ENCODE measurements at regions not wholly inside any gene's neighbourhood (a gene's known extent, or its start where the extent isn't known, plus 50 kb on each side); places are given as distances from the start of the nearest gene placed in this dataset.

DNA sequence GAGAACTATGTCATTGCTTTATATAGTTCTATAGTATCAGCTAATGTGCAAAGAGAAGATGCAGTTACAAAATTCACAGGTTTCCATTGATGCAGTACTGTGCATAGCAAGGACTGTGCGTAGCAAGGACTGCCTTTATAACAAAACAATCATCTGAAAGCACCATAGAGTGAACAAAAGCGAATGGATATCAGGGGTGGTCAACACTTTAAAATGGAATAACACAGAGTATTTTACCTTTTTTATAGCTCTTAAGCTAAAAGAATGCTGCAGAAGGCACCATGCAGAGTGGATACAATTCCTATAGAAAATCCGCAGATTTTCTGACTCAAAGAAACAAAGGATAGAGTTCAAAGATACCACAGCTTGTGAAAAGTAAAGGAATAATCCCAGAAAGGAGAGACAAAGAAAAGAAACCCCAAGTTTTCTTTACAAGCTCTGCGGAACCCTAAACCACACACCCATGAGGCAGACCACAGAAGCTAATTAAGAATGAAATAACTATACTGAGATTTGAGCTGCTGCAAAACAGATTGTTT lies 229.9 kb upstream of the DTNA start:
- in situ Hi-C loops (cut with HindIII; ENCODE audit: low sequenced_read_pairs), result no loop called here
- TF ChIP-seq CTCF (IDR thresholded peaks at IDR 0.05; ENCODE audit: low read depth, low read length, missing control alignments), result no peak
- DNase-seq (ENCODE audit: low read depth), result no peak
- no peak overlapping the region for H3K4me3 ChIP-seq (ENCODE audit: low read depth, low read length)

DNA sequence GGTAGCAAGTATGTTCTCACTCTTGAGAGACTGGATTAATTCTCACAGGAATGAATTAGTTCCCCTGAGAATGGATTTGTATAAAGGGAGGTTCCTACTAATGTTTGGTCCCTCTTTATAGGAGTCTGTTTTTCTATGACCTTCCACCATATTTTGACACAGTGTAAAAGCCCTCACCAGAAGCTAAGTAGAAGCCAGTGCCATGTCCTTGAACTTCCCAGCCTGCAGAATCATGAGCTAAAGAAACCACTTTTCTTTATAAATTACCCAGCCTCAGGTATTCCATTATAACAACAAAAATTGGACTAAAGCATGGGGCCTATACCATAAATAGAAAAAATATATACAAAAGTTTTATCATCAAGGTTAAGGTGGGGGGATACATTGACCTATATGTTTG lies 227.9 kb upstream of the DTNA start:
- in situ Hi-C loops (cut with HindIII; ENCODE audit: low sequenced_read_pairs), result no loop called here
- H3K4me3 ChIP-seq (ENCODE audit: low read depth, low read length), result no peak overlapping the region
- no peak for DNase-seq (ENCODE audit: low read depth)
- no peak for TF ChIP-seq CTCF (IDR thresholded peaks at IDR 0.05; ENCODE audit: low read depth, low read length, missing control alignments)

DNA sequence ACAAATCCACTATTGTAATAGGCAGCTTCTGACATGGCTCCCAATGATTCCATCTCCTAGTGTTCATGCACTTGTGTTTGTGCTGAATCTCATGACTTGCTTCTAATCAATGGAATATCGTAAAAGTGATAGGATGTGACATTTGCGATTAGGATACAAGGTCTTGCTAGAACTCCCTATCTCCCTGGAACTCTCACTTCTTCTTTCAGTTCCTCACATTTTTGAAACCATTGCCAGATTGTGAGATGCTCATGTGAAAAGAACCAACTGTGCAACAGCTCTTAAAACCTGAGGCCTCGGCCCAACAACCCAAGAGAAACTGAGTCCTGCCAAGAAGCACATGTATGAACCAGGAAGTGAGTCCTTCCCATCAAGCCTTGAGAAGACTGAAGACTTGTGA lies 226.9 kb upstream of the DTNA start:
- H3K4me3 ChIP-seq (ENCODE audit: low read depth, low read length), result no peak overlapping the region
- DNase-seq (ENCODE audit: low read depth), result no peak
- in situ Hi-C loops (cut with HindIII; ENCODE audit: low sequenced_read_pairs), result no loop called here
- no peak for TF ChIP-seq CTCF (IDR thresholded peaks at IDR 0.05; ENCODE audit: low read depth, low read length, missing control alignments)

- H3K4me3 ChIP-seq (ENCODE audit: low read depth, low read length), result no peak overlapping the region
- no peak for DNase-seq (ENCODE audit: low read depth)
- in situ Hi-C loops (cut with HindIII; ENCODE audit: low sequenced_read_pairs), result no loop called here
- TF ChIP-seq CTCF (IDR thresholded peaks at IDR 0.05; ENCODE audit: low read depth, low read length, missing control alignments), result no peak
Observed at GRCh38 chr18:34491719-34492118, 218.4 kb upstream of the DTNA start.

- no peak for TF ChIP-seq CTCF (IDR thresholded peaks at IDR 0.05; ENCODE audit: low read depth, low read length, missing control alignments)
- in situ Hi-C loops (cut with HindIII; ENCODE audit: low sequenced_read_pairs), result no loop called here
- peak overlapping the region; percentile 50 for H3K4me3 ChIP-seq (ENCODE audit: low read depth, low read length)
- DNase-seq (ENCODE audit: low read depth), result no peak
Observed at GRCh38 chr18:34492652-34493051, 217.4 kb upstream of the DTNA start.

DNA sequence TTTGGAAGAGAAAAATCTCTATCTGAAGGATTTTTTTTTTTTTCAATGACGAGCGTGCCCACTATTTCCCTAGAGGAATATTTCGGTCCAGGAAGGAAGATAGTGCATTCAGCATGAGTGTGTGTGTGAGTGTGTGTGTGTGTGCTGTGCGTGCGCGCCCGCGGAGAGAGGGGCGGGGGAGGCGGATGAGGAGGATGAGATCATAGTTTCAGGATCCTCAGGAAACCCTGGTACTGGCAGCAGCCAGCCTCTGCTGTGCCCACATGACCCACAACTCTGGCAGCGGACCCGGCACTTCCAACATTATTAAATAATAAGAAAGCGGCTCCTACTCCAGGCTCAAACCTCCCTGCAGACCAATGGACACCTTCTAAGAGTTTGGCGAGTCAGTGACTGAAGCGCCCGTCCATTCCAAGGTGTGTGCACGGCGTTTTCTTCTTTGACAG lies 217.0 kb upstream of the DTNA start:
- in situ Hi-C loops (cut with HindIII; ENCODE audit: low sequenced_read_pairs), result no loop called here
- no peak for TF ChIP-seq CTCF (IDR thresholded peaks at IDR 0.05; ENCODE audit: low read depth, low read length, missing control alignments)
- DNase-seq (ENCODE audit: low read depth), result peak; percentile 38
- peak overlapping the region; percentile 50 for H3K4me3 ChIP-seq (ENCODE audit: low read depth, low read length)

Data from astrocyte of the cerebellum (primary cell).